Osteocyte (in vitro differentiated cells): ENCODE measurements at regions not wholly inside any gene's neighbourhood (a gene's known extent, or its start where the extent isn't known, plus 50 kb on each side); places are given as distances from the start of the nearest gene placed in this dataset.

Experiments
- DNase-seq: peaks from one replicate; pipeline ENCODE4 v3.0.0; 2021; ENCODE audit warnings: mixed read lengths; ENCODE audit not compliant: unreplicated experiment; ENCODE audit errors: extremely low spot score
- H3K27ac Mint-ChIP-seq: one replicate; pipeline ENCODE4 v1.8.0; 2021; ENCODE audit warnings: mild to moderate bottlenecking, mixed read lengths; ENCODE audit not compliant: unreplicated experiment
- H3K27me3 Mint-ChIP-seq: one replicate; pipeline ENCODE4 v1.8.0; 2021; ENCODE audit warnings: mixed read lengths; ENCODE audit not compliant: unreplicated experiment
- H3K36me3 Mint-ChIP-seq: one replicate; pipeline ENCODE4 v1.8.0; 2021; ENCODE audit warnings: mixed read lengths; ENCODE audit not compliant: unreplicated experiment
- H3K4me1 Mint-ChIP-seq: one replicate; pipeline ENCODE4 v1.8.0; 2021; ENCODE audit warnings: mixed read lengths; ENCODE audit not compliant: unreplicated experiment
- H3K4me3 Mint-ChIP-seq: one replicate; pipeline ENCODE4 v1.8.0; 2021; ENCODE audit warnings: mild to moderate bottlenecking, moderate library complexity, mixed read lengths; ENCODE audit not compliant: unreplicated experiment
- H3K9me3 Mint-ChIP-seq: one replicate; pipeline ENCODE4 v1.8.0; 2021; ENCODE audit warnings: mixed read lengths; ENCODE audit not compliant: unreplicated experiment
- TF ChIP-seq, protein P1 (sequence below): fragments of 200-600 bp; sonication (generic); IDR thresholded peaks from 2 replicates; pipeline ENCODE4 v1.5.0; 2021; ENCODE audit warnings: antibody characterized with exemption, mild to moderate bottlenecking, moderate library complexity

DNA sequence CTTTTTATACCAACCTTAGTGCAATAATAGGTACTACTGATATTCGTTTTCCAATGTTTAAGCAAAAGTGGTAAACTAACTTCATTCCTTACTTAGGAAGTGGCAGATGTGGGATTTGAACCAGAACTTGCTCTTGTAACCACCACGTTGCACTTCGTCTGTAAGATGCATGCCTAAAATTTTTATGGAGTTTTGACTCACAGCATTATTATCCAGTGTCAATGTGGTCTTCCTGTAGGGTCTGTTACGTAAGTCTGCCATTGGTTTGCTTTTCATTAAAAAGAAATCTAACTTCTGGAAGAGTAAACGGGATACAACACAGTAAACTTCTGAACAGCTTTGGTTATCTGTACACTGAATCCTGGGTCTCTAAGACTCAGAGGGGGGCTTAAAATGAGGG lies 521.0 kb upstream of the WWC1 start:
- H3K4me1 Mint-ChIP-seq = no peaks in the 10 kb centered on the region
- H3K27ac Mint-ChIP-seq = no peak overlapping the region
- no peaks in the 10 kb centered on the region for H3K9me3 Mint-ChIP-seq
- no peaks in the 10 kb centered on the region for H3K36me3 Mint-ChIP-seq
- H3K27me3 Mint-ChIP-seq = no peaks in the 10 kb centered on the region
- TF ChIP-seq, protein P1, sequence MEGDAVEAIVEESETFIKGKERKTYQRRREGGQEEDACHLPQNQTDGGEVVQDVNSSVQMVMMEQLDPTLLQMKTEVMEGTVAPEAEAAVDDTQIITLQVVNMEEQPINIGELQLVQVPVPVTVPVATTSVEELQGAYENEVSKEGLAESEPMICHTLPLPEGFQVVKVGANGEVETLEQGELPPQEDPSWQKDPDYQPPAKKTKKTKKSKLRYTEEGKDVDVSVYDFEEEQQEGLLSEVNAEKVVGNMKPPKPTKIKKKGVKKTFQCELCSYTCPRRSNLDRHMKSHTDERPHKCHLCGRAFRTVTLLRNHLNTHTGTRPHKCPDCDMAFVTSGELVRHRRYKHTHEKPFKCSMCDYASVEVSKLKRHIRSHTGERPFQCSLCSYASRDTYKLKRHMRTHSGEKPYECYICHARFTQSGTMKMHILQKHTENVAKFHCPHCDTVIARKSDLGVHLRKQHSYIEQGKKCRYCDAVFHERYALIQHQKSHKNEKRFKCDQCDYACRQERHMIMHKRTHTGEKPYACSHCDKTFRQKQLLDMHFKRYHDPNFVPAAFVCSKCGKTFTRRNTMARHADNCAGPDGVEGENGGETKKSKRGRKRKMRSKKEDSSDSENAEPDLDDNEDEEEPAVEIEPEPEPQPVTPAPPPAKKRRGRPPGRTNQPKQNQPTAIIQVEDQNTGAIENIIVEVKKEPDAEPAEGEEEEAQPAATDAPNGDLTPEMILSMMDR = no peak
- H3K4me3 Mint-ChIP-seq = no peak overlapping the region
- no peak for DNase-seq

DNA sequence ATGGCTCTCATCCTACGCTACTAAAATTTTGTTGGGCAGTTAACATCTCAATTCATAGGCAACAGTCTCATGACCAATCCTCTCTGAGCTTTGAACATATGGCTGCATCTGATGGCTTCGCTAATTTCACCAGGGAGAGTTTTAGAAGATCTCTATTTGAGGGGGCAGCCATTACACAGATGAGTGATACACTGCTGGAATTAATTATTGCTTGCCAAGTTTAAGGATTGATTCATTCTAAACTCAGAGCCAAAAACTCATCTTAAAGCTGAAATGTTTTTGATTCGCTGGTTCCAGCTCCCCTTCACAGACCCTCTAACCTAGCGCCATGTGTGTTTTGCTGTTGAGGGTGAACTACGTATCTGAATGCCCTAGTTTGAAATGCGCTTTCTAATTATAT lies 519.9 kb upstream of the WWC1 start:
- TF ChIP-seq, protein P1 = no peak
- Mint-ChIP-seq H3K27ac (no peak overlapping the region), H3K27me3 (no peaks in the 10 kb centered on the region), H3K36me3 (no peaks in the 10 kb centered on the region), H3K9me3 (no peaks in the 10 kb centered on the region), H3K4me1 (no peaks in the 10 kb centered on the region), H3K4me3 (no peak overlapping the region)
- DNase-seq = no peak

DNA sequence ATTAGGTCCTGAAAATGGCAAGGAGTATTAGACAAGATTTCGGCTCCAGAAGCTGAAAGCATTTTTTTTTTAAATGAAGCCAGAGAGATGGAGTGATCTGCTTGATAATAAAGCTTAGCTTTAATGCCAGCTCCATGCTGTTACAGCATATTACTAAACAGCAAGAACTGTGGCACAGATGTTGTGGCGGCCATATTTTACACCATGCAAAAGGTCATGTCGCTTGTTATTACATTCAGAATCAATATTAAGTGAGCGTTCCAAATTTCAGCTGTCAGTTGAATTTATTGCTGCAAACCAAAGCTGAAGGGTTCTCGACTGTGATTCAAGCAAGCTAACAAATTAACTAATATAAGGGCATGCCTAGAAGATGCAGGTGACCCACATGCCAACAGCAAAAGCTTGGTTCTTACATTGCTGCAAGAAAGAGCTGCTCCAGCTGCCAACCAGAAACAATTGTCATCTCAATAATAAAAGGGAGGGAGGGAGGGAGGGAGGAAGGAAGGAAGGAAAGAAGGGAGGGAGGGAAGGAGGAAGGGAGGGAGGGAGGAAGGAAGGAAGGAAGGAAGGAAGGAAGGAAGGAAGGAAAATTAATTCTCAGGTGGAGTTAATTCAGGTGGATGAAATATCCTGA lies 517.7 kb upstream of the WWC1 start:
- H3K4me1 Mint-ChIP-seq = no peaks in the 10 kb centered on the region
- H3K36me3 Mint-ChIP-seq = no peaks in the 10 kb centered on the region
- TF ChIP-seq, protein P1 = no peak
- peaks cover 4% of the 10 kb centered on the region for H3K27me3 Mint-ChIP-seq
- no peak for DNase-seq
- no peaks in the 10 kb centered on the region for H3K9me3 Mint-ChIP-seq
- no peak overlapping the region for H3K4me3 Mint-ChIP-seq
- H3K27ac Mint-ChIP-seq = no peak overlapping the region

DNA sequence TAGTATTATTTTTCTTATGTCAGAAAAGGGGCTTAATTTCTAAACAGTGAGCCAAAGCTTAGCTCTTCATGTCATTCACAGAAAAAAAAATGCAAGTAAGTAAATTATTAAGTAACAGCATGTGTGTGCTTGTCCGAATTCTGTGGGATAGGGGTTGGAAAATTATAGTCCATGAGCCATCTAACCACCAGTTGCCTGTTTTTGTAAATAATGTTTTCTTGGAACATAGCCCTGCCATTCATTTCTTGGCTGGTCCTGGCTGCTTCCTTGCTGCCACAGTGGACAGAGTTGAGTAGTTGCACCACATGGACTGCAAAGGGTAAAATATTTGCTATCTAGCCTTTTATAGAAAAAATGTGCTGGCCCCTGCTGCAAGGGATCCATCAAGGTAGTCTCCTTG lies 513.7 kb upstream of the WWC1 start:
- Mint-ChIP-seq H3K27ac (no peak overlapping the region), H3K4me1 (no peaks in the 10 kb centered on the region)
- no peak for DNase-seq

DNA sequence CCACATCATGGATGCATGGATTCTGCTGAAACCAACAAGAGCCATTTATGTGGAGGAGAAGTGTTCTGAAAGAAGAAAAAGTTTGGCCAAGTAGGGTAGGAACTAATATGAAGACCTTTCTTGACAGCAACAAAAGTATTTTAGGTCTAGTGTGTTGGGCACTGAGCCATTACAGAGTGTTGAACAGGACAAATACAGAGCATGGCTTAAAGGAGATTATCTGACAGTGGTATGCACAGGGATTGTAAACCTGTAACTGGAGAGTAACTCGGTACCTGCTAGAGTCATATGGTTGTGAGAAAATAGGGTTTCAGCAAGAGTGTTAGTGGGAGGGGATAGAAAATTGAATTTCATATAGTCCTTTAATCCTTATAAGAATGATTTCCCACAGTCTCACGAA lies 513.2 kb upstream of the WWC1 start:
- Mint-ChIP-seq H3K9me3 (no peaks in the 10 kb centered on the region), H3K36me3 (no peaks in the 10 kb centered on the region), H3K27me3 (peaks cover 4% of the 10 kb centered on the region), H3K27ac (no peak overlapping the region), H3K4me3 (no peak overlapping the region), H3K4me1 (no peaks in the 10 kb centered on the region)
- no peak for DNase-seq
- TF ChIP-seq, protein P1 = no peak

More for the DNA sequence above, 513.7 kb upstream of the WWC1 start:
- Mint-ChIP-seq H3K4me3 (no peak overlapping the region), H3K36me3 (no peaks in the 10 kb centered on the region), H3K27me3 (peaks cover 4% of the 10 kb centered on the region), H3K9me3 (no peaks in the 10 kb centered on the region)
- TF ChIP-seq, protein P1 = no peak
